Activated T-helper 17 cell treated with anti-CD3 and anti-CD28 coated beads, Interleukin-2, amount 50 U/mL, for 72 hours (primary cell): ENCODE measurements at regions not wholly inside any gene's neighbourhood (a gene's known extent, or its start where the extent isn't known, plus 50 kb on each side); places are given as distances from the start of the nearest gene placed in this dataset.

Experiments
- ATAC-seq: fragments of 150-1000 bp; cut with Tn5 transposase; replicated peaks from 2 replicates; pipeline ENCODE4 v1.10.0; 2021; ENCODE audit warnings: mild to moderate bottlenecking, moderate library complexity
- H3K27ac Mint-ChIP-seq: one replicate; pipeline ENCODE4 v1.8.0; 2022; ENCODE audit warnings: mixed read lengths
- H3K27me3 Mint-ChIP-seq: one replicate; pipeline ENCODE4 v1.8.0; 2022; ENCODE audit warnings: mixed read lengths
- H3K36me3 Mint-ChIP-seq: one replicate; pipeline ENCODE4 v1.8.0; 2022; ENCODE audit warnings: low read depth, mild to moderate bottlenecking, mixed read lengths
- H3K4me1 Mint-ChIP-seq: one replicate; pipeline ENCODE4 v1.8.0; 2022; ENCODE audit warnings: mixed read lengths
- H3K4me3 Mint-ChIP-seq: one replicate; pipeline ENCODE4 v1.8.0; 2022; ENCODE audit warnings: mild to moderate bottlenecking, mixed read lengths
- H3K9me3 Mint-ChIP-seq: one replicate; pipeline ENCODE4 v1.8.0; 2022; ENCODE audit warnings: mixed read lengths

- no peak for ATAC-seq
- H3K36me3 Mint-ChIP-seq = no peaks in the 10 kb centered on the region
- no peaks in the 10 kb centered on the region for H3K4me1 Mint-ChIP-seq
- H3K9me3 Mint-ChIP-seq = no peaks in the 10 kb centered on the region
- no peak overlapping the region for H3K4me3 Mint-ChIP-seq
- H3K27me3 Mint-ChIP-seq = no peaks in the 10 kb centered on the region
- H3K27ac Mint-ChIP-seq = no peak overlapping the region
These were observed 94.7 kb upstream of the PUDP start for GRCh38 chrX:7242613-7243012.

GRCh38 chrX:7240929-7241328 is 93.0 kb upstream of the PUDP start:
- Mint-ChIP-seq H3K4me3 (no peak overlapping the region), H3K4me1 (no peaks in the 10 kb centered on the region), H3K27me3 (no peaks in the 10 kb centered on the region), H3K9me3 (no peaks in the 10 kb centered on the region), H3K36me3 (no peaks in the 10 kb centered on the region), H3K27ac (no peak overlapping the region)
- no peak for ATAC-seq

- H3K4me3 Mint-ChIP-seq = no peak overlapping the region
- H3K9me3 Mint-ChIP-seq = no peaks in the 10 kb centered on the region
- ATAC-seq = no peak
- H3K27me3 Mint-ChIP-seq = no peaks in the 10 kb centered on the region
- H3K4me1 Mint-ChIP-seq = no peaks in the 10 kb centered on the region
- H3K36me3 Mint-ChIP-seq = no peaks in the 10 kb centered on the region
- H3K27ac Mint-ChIP-seq = no peak overlapping the region
These were observed 87.1 kb upstream of the PUDP start for GRCh38 chrX:7235071-7235470.

GRCh38 chrX:7233580-7234406 is 85.8 kb upstream of the PUDP start:
- H3K4me3 Mint-ChIP-seq = no peak overlapping the region
- H3K27me3 Mint-ChIP-seq = no peaks in the 10 kb centered on the region
- no peaks in the 10 kb centered on the region for H3K36me3 Mint-ChIP-seq
- ATAC-seq = no peak
- H3K4me1 Mint-ChIP-seq = no peaks in the 10 kb centered on the region
- H3K27ac Mint-ChIP-seq = no peak overlapping the region
- no peaks in the 10 kb centered on the region for H3K9me3 Mint-ChIP-seq

- H3K27ac Mint-ChIP-seq = no peak overlapping the region
- no peak for ATAC-seq
These were observed 80.3 kb upstream of the PUDP start for GRCh38 chrX:7228226-7228625.

GRCh38 chrX:7225338-7225737 is 77.4 kb upstream of the PUDP start:
- no peaks in the 10 kb centered on the region for H3K27me3 Mint-ChIP-seq
- no peaks in the 10 kb centered on the region for H3K4me1 Mint-ChIP-seq
- H3K27ac Mint-ChIP-seq = no peak overlapping the region
- no peaks in the 10 kb centered on the region for H3K9me3 Mint-ChIP-seq
- ATAC-seq = no peak
- no peak overlapping the region for H3K4me3 Mint-ChIP-seq
- no peaks in the 10 kb centered on the region for H3K36me3 Mint-ChIP-seq

More at GRCh38 chrX:7228226-7228625, 80.3 kb upstream of the PUDP start:
- Mint-ChIP-seq H3K9me3 (no peaks in the 10 kb centered on the region), H3K4me1 (no peaks in the 10 kb centered on the region), H3K36me3 (no peaks in the 10 kb centered on the region), H3K4me3 (no peak overlapping the region), H3K27me3 (no peaks in the 10 kb centered on the region)

GRCh38 chrX:7223271-7223670 is 75.3 kb upstream of the PUDP start:
- H3K27me3 Mint-ChIP-seq = no peaks in the 10 kb centered on the region
- no peak overlapping the region for H3K27ac Mint-ChIP-seq

GRCh38 chrX:7220121-7220520 is 72.2 kb upstream of the PUDP start:
- H3K27me3 Mint-ChIP-seq = no peaks in the 10 kb centered on the region
- ATAC-seq = no peak
- H3K36me3 Mint-ChIP-seq = no peaks in the 10 kb centered on the region
- H3K4me1 Mint-ChIP-seq = no peaks in the 10 kb centered on the region
- no peak overlapping the region for H3K27ac Mint-ChIP-seq
- no peak overlapping the region for H3K4me3 Mint-ChIP-seq
- no peaks in the 10 kb centered on the region for H3K9me3 Mint-ChIP-seq

More at GRCh38 chrX:7223271-7223670, 75.3 kb upstream of the PUDP start:
- Mint-ChIP-seq H3K4me3 (no peak overlapping the region), H3K36me3 (no peaks in the 10 kb centered on the region), H3K4me1 (no peaks in the 10 kb centered on the region), H3K9me3 (no peaks in the 10 kb centered on the region)
- ATAC-seq = no peak

GRCh38 chrX:7219153-7219705 is 71.3 kb upstream of the PUDP start:
- no peaks in the 10 kb centered on the region for H3K27me3 Mint-ChIP-seq
- no peak overlapping the region for H3K4me3 Mint-ChIP-seq
- H3K9me3 Mint-ChIP-seq = no peaks in the 10 kb centered on the region
- no peaks in the 10 kb centered on the region for H3K36me3 Mint-ChIP-seq
- no peaks in the 10 kb centered on the region for H3K4me1 Mint-ChIP-seq
- ATAC-seq = no peak
- no peak overlapping the region for H3K27ac Mint-ChIP-seq

- Mint-ChIP-seq H3K9me3 (no peaks in the 10 kb centered on the region), H3K27ac (no peak overlapping the region), H3K36me3 (no peaks in the 10 kb centered on the region), H3K4me1 (no peaks in the 10 kb centered on the region), H3K4me3 (no peak overlapping the region), H3K27me3 (no peaks in the 10 kb centered on the region)
- ATAC-seq = no peak
These were observed 70.6 kb upstream of the PUDP start for GRCh38 chrX:7218321-7219152.

GRCh38 chrX:7216981-7217587 is 69.1 kb upstream of the PUDP start:
- ATAC-seq = no peak
- H3K27me3 Mint-ChIP-seq = no peaks in the 10 kb centered on the region
- H3K9me3 Mint-ChIP-seq = no peaks in the 10 kb centered on the region
- H3K4me1 Mint-ChIP-seq = no peaks in the 10 kb centered on the region
- no peaks in the 10 kb centered on the region for H3K36me3 Mint-ChIP-seq
- H3K27ac Mint-ChIP-seq = no peak overlapping the region
- H3K4me3 Mint-ChIP-seq = no peak overlapping the region

- ATAC-seq = no peak
- Mint-ChIP-seq H3K27me3 (no peaks in the 10 kb centered on the region), H3K4me1 (no peaks in the 10 kb centered on the region), H3K27ac (no peak overlapping the region), H3K9me3 (no peaks in the 10 kb centered on the region), H3K4me3 (no peak overlapping the region), H3K36me3 (no peaks in the 10 kb centered on the region)
These were observed 67.9 kb upstream of the PUDP start for GRCh38 chrX:7215842-7216241.

- no peaks in the 10 kb centered on the region for H3K9me3 Mint-ChIP-seq
- no peaks in the 10 kb centered on the region for H3K27me3 Mint-ChIP-seq
- ATAC-seq = no peak
- no peaks in the 10 kb centered on the region for H3K36me3 Mint-ChIP-seq
- H3K4me1 Mint-ChIP-seq = no peaks in the 10 kb centered on the region
- no peak overlapping the region for H3K27ac Mint-ChIP-seq
- H3K4me3 Mint-ChIP-seq = no peak overlapping the region
These were observed 66.3 kb upstream of the PUDP start for GRCh38 chrX:7214251-7214650.

- Mint-ChIP-seq H3K4me1 (peaks cover 5% of the 10 kb centered on the region), H3K27me3 (no peaks in the 10 kb centered on the region), H3K27ac (no peak overlapping the region), H3K4me3 (no peak overlapping the region), H3K36me3 (no peaks in the 10 kb centered on the region), H3K9me3 (no peaks in the 10 kb centered on the region)
- ATAC-seq = no peak
These were observed 57.2 kb upstream of the PUDP start for GRCh38 chrX:7205037-7205577.
